ENCODE measurements at regions not wholly inside any gene's neighbourhood (a gene's known extent, or its start where the extent isn't known, plus 50 kb on each side); places are given as distances from the start of the nearest gene placed in this dataset.

GRCh38 chr20:57828696-57829095, 118.9 kb upstream of the PMEPA1 start:
- Histone ChIP-seq H3K79me2 (ENCODE audit: low read length) (no peaks in the 10 kb centered on the region), H3K4me2 (ENCODE audit: low read length) (no peak overlapping the region), H3K4me1 (ENCODE audit: insufficient read depth, low read length) (no peaks in the 10 kb centered on the region), H3K27ac (ENCODE audit: low read length) (no peak overlapping the region), H3K9me2 (replicated peaks; ENCODE audit: low read length) (no peaks in the 10 kb centered on the region), H3F3A (ENCODE audit: low read length, unreplicated experiment) (no peaks in the 10 kb centered on the region), H4K20me1 (ENCODE audit: low read length) (no peaks in the 10 kb centered on the region), H3K9me3 (ENCODE audit: low read length) (no peaks in the 10 kb centered on the region), H3K4me3 (ENCODE audit: low read length) (no peak overlapping the region), H3K9ac (ENCODE audit: low read length) (no peak overlapping the region), H2AFZ (ENCODE audit: low read length) (no peak overlapping the region), H3K27me3 (ENCODE audit: low read length) (no peaks in the 10 kb centered on the region), H3K36me3 (ENCODE audit: low read depth, low read length) (no peaks in the 10 kb centered on the region)
- intact Hi-C loops (cut with micrococcal nuclease), result no loop called here
- ATAC-seq (no peak), DNase-seq (no peak)
- TF ChIP-seq CTCF (conservative IDR thresholded peaks at IDR 0.05; ENCODE audit: low read depth, low read length), result no peak
- no peak for TF ChIP-seq EZH2 (IDR thresholded peaks at IDR 0.05; ENCODE audit: low read length, unreplicated experiment)
- TF ChIP-seq EZH2phosphoT487 (IDR thresholded peaks at IDR 0.05; ENCODE audit: borderline replicate concordance, low read length), result no peak
- ChIA-PET POLR2A (ENCODE audit: unreplicated experiment) (no interaction called here), CTCF (no interaction called here)
- no TSS peak for BruUV-seq (replicated peaks)

- no TSS peak for BruUV-seq (replicated peaks)
- intact Hi-C loops (cut with micrococcal nuclease), result no loop called here
- H3K79me2 ChIP-seq (ENCODE audit: low read length), result no peaks in the 10 kb centered on the region
These were observed 117.0 kb upstream of the PMEPA1 start for GRCh38 chr20:57826666-57827287.

More at GRCh38 chr20:57826666-57827287, 117.0 kb upstream of the PMEPA1 start:
- TF ChIP-seq EZH2phosphoT487 (IDR thresholded peaks at IDR 0.05; ENCODE audit: borderline replicate concordance, low read length) (no peak), CTCF (conservative IDR thresholded peaks at IDR 0.05; ENCODE audit: low read depth, low read length) (no peak), EZH2 (IDR thresholded peaks at IDR 0.05; ENCODE audit: low read length, unreplicated experiment) (no peak)
- H2AFZ ChIP-seq (ENCODE audit: low read length), result no peak overlapping the region
- ATAC-seq, result no peak
- H3K4me3 ChIP-seq (ENCODE audit: low read length), result no peak overlapping the region
- DNase-seq, result no peak
- no peak overlapping the region for H3K4me2 ChIP-seq (ENCODE audit: low read length)
- CTCF ChIA-PET, result no interaction called here
- no peaks in the 10 kb centered on the region for H3K27me3 ChIP-seq (ENCODE audit: low read length)
- no peaks in the 10 kb centered on the region for H3K9me2 ChIP-seq (replicated peaks; ENCODE audit: low read length)
- H3K4me1 ChIP-seq (ENCODE audit: insufficient read depth, low read length), result no peaks in the 10 kb centered on the region
- H4K20me1 ChIP-seq (ENCODE audit: low read length), result no peaks in the 10 kb centered on the region
- no peak overlapping the region for H3K27ac ChIP-seq (ENCODE audit: low read length)
- H3K9me3 ChIP-seq (ENCODE audit: low read length), result no peaks in the 10 kb centered on the region
- no peaks in the 10 kb centered on the region for H3F3A ChIP-seq (ENCODE audit: low read length, unreplicated experiment)
- H3K36me3 ChIP-seq (ENCODE audit: low read depth, low read length), result no peaks in the 10 kb centered on the region
- POLR2A ChIA-PET (ENCODE audit: unreplicated experiment), result no interaction called here
- H3K9ac ChIP-seq (ENCODE audit: low read length), result no peak overlapping the region
